Activated CD8-positive, alpha-beta memory T cell treated with anti-CD3 and anti-CD28 coated beads for 4 hours (primary cell): ENCODE measurements at regions not wholly inside any gene's neighbourhood (a gene's known extent, or its start where the extent isn't known, plus 50 kb on each side); places are given as distances from the start of the nearest gene placed in this dataset.

ENCODE experiments used
- DNase-seq, 2 donors: peaks; one replicate each; pipeline ENCODE4 v3.0.0-alpha.2; 2020; ENCODE audit warnings: low read depth in 2 of 2

DNA sequence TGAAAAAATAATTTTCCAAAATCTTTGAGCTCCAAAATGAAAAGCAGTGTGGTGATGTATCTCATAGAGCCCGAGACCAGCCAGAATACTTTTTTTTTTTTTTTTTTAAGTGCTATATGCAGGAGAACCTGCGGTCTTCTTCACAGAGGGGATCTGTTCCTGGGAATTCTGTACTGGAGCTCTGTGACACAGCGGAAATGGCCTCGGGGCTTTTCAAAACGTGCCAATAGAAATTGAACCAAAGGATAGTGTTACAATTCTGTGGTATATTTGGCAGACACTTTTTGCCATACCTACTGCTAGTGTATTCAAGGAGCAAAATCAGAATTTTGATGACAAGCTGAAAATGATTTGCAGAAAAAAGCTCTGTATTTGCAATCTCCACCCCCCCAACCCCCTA is 1429.3 kb upstream of the LRRTM3 start:
- no peak for DNase-seq

DNA sequence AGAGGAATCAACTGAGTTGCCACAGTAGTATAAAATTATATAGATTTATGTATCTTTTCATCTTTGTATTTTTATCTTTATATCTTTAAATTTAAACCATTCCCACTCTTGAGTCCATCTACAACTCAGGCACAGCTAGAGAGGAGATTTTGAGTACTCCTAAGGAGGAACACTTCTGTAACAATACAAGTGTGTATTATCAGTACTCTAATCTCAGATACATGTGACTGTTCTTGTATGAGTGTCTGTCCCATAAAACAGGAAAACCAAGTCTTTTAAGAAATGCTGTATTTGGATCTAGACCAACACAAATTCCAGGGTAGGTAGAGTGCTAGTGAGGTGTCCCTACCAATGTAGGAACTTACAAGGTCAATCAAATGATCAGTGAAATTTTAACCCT is 1428.0 kb upstream of the LRRTM3 start:
- no peak for DNase-seq

DNA sequence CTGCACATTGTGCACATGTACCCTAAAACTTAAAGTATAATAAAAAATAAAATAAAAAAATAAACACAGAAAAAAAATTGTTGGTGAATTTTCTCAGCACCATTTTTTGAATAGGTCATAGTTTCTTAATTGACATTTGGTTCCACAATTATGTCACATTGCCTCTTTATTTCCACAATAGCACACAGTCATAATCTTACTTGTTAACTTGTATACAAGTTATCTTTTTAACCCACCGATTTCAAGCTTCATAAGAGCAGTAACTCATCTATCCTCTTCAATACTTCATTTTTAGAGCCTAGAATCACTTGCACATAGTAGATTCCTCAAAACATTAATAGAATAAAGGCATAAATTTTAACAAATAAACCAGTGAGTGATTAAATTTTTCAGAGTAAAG is 1425.1 kb upstream of the LRRTM3 start:
- DNase-seq, result no peak

DNA sequence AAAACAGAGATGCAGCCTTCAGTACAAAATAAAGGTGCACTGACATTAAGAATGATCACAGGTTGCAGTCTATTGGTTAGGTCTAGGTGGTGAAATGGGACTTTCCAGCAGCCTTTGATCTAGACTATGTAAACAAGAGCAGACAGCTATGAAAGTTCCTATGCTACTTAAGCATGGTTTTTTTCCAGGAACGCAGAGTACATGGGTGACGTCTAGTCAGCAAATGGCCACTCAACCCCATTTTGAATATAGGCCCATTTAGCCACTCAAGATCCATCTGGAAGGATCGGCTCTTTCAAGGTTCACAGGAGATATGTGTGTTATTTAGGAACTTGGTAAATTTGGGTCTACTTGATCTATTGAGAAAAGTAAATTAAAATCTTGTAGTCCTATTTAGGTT is 1424.6 kb upstream of the LRRTM3 start:
- DNase-seq, result no peak

DNA sequence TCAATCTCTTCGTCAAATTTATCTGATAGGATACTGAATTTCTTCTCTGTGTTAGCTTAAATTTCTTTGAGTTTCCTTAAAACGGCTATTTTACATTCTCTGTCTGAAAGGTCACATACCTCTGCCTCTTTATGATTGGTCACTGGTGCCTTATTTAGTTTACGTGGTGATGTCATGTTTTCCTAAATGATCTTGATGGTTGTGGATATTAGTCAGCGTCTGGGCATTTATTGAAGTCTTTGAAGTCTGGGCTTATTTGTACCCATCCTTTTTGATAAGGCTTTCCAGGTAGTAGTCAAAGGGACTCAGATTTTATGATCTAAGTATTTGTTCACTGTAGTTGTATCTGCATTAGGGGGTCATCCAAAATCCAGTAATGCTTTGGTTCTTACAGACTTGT is 1407.5 kb upstream of the LRRTM3 start:
- DNase-seq, result no peak

DNA sequence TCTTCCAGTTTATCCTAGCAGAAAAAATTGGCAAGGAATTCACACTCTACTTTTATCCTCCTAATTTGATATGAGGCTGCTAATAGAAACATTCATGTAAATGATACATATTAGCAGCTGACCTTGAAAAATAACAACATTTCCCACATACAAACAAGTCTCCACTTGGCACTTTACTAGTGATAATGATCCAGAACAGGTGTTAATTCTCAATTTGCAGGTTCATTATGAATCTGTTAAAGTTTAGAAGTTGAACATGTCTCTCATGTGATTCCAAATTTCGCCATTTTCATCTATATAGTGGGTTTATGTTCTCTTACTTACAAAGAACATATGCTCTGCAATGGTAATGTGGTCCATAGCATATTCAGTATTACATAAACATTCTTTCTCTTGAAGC is 1396.8 kb upstream of the LRRTM3 start:
- no peak for DNase-seq

DNA sequence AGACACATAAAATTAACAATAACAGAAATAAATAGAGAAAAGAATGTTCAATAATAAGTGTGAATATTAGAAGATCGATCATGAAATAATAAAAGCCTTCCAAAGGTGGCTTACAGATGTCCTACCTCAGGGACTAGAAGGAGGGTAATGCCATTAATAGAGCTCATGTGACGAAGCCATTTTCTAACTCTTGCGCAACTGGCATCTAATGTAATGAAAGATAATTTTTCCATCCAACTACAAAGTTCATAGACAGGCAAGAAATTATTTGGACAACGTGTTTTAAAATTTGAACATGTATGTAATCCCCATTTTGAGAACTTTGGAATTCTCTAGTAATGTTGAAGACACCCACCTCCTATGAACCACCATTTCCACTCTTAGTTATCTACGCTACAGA is 1394.3 kb upstream of the LRRTM3 start:
- DNase-seq, result no peak

DNA sequence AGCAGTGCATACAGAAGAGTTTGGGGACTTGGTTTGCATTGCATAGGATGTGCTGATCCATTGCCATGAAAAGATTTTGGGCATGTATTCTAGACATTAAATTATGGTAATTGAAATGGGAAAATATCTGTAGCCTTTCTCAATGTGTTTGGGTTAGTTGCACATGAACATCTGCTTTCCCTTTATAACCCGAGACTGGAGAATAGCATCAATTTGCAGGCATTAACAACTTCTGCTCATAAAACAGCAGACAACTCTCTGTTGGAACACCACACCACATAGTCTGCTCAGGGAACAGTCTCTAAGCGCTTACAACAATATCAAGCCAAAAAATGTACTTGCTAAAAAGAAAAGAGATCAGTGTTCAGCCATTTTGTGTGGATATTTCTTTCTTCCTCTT is 1391.1 kb upstream of the LRRTM3 start:
- no peak for DNase-seq

DNA sequence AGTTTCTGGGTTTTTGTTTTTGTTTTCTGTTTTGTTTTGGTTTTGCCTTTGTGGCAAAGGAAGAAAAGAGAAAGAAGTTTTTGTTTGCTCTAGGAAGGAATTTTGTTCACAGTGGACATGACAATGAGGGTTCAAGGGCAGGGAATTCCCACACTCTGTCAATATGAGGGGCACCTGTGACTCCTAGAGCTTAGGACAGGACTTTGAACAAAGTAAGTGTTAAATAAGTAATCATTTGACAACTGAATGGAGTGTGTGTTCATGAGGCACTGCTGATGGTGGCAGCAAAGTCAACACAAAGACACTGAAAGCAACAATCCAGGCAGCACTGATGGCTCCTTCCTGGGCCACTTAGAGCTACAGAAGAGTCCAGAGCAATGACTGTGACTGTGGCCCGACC is 1381.1 kb upstream of the LRRTM3 start:
- DNase-seq, result no peak

DNA sequence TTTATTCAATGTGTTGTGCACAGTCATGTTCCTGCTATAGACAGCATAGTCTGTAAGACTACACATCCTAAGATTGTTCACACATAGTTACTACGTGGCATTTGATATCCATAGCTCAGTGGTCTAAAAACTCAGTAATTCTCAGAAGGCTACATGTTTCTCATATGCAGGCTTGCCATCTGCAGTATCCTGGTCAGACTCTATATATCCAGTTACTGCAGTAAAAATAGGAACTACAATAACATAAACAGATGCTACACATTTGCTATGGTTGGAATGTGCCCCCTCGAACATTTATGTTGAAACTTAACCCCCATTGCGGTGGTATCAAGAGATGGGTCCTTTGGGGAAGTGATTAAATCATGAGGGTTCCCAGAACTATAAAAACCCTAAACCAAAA is 1377.8 kb upstream of the LRRTM3 start:
- DNase-seq, result no peak

DNA sequence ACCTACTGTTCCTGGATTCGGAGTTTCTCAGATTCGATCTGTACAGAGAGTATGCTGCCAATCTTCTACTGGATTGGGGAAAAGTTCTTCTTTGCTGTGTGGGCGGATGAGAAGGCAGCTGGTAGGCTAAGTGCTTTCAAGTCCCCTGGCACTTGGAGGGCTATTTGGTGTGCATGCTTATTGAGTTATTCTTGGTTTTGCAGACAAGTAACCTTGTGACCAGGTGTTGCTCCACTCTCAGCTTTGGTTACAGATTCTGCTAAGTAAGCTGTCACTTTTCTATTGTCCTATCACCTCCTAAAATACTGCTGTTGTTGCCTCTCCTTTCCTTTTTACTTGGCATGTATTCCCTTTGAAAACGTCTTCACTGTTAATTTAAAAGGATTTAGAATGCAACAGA is 1375.1 kb upstream of the LRRTM3 start:
- DNase-seq, result no peak

DNA sequence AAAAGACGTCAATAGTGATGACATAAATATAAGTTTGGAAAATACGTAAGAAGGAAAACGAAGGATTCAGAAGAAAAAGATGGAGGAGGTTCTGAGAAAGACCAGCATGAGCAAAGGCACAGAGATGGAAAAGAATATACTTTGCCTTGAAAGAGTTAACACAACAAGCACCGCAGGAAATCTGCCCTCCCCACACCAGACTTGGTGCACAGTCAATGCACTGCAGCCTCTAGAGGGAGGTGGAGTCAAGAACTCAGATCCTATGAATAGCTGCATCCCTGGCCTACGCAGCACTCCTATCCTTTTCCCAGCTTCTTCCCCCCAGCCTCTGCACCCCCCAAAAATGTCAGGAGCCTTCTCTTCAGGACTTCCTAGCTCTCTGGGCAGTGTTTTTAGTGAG is 1370.6 kb upstream of the LRRTM3 start:
- no peak for DNase-seq

DNA sequence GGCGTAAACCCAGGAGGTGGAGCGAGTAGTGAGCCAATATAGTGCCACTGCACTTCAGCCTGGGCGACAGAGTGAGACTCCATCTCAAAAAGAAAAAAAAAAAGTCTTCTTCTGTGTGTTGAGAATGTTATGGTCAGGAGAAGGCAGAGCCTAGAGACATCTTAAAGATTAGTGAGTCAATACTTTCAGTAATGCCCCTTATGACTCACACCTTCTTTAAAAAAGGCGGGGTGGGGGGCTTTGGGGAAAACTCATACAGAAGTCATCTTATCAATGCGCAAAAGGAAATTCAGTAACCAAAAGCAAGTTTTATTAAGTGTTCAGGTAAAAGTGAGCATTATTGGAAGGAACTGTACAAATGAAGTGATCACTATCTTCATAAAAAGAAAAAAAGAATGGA is 1369.8 kb upstream of the LRRTM3 start:
- DNase-seq, result no peak

DNA sequence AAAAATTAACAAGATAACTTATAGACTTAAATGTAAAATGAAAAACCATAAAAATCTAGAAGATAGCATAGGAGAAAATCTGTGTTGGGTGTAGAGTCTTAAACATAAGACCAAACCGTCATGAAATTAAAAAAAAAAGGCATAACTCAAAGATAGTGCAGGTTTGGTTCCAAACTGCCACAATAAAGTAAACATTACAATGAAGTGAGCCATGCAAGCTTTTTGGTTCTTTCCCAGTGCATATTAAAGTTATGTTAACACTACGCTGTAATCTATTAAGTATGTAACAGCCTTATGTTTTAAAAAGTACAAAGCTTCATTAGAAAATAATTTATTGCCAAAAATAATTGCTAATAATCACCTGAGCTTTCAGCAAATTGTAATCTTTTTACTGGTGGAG is 1366.5 kb upstream of the LRRTM3 start:
- no peak for DNase-seq

DNA sequence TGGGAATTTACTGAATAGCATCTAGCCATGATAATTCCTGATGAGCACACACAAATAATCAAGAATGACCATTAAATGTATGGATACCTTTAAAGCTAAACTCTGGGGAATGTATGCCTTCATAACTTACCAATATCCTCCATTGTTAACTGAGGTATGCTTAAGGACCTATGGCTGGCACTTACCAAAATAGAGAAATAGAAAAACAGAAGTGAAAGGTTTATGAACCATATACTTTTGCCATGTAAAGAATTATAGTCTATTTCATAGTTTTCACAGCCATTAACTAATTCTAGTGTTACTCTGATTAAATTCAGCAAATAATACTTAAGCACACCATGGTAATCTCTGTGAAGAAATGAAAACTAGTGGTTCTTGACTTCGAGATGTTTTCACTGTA is 1360.6 kb upstream of the LRRTM3 start:
- DNase-seq, result no peak

DNA sequence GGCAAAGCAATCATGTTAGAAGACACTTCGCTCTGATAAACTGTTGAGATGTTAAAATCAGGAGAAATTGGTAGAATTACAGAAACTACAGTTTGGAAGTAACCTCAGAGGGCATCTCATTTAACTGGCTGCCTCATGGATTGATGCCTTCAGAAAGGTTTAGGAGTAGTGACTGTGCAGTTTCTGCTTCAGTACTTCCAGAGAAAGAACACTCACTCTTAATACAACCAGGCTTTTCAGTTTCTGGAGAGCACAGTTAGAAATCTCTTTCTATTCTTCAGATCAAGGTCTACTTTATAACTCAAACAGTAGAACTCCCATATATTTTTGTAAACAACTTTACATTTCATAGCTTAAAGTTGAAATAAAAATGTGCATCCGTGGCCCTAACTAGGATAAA is 1358.9 kb upstream of the LRRTM3 start:
- DNase-seq, result no peak

DNA sequence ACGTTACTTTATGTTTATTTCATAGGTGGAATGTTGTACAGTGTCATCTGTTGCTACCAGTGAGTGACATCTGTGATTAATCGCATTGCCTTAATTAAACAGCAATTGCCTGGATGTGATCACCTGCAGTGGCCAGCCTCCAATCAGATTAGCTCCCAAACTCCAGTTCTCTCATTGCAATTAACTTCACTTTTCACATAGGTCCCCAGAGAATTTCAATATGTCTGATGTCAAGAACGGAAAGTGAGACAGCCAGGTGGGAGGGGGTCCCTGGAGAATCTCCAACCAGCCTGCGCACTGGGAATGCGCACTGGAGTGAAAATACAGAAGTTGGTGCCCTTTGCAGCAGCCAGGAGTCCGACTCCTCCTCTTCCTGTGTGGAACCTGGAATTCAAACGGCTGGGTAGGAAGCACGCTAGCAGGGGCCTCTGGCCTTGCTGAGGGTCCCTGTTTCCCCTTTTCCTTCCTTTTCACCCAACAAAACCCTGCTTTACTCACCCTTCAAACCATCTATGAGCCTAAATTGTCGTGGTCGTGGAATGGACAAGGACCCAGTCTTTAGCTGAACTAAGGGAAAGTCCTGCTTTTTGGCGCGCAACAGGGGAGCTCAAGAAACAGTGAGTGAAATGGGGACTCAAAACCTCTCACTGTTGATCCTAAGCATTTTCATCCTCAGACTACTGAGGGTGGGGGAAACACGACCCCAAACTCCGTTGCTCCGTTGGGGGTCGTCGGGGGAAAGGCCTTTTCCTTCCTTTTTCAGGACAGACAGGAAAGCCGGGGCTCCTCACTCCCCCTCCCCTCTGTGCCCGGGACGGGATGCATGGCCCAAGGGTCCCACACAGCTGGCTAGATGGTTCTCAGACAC is 1355.5 kb upstream of the LRRTM3 start:
- DNase-seq, result no peak

DNA sequence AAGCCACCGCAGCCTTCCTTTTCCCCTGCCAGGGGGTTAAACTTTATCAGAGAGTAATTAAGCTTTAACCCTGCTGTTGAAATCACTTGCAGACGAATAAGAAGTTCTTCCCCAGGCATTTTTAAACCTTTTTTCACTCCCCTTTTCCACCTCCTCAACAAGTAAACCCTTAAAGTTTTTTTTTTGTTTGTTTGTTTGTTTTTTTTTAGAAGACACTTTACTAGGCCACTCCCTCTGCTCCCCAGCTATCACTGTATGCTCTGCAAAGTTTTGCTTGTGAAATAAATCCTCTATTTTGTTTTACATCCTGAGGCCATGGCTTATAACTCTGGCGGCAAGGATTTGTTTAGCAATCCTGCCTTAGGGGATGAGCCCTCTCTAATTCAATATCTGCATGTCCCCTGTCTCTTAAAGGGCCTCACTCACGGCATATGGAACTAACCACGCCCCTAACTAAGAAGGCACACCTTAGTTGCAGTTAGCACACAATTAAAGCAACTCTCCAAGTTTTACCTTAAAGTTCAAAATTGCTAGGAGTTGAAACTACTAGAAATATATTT is 1354.7 kb upstream of the LRRTM3 start:
- DNase-seq, result no peak

DNA sequence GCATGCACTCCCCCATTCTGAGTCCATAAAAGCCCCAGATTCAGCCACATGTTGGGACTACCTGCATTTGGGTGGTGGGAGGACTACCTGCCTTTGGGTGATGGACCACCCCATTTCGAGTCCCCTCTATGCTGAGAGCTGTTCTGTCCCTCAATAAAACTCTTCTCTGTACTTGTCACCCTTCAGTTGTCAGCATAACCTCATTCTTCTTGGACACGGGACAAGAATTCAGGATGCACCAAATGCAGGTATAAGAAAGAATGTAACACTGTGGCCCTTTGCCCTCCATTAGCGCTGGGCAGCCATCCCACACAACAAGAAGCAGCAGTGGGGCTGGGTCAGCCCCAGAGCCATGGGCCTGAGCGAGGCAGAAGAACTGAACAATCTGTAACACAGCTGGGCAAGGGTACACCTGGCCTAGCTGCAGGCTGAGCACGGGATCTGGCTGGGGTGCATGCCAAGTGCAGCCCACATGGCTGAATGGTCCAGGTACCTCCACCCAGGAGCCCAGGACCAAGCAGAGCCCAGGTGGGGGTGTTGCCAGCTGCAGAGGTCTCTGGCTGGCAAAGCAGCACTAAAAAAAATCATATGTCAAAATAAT is 1344.3 kb upstream of the LRRTM3 start:
- no peak for DNase-seq

DNA sequence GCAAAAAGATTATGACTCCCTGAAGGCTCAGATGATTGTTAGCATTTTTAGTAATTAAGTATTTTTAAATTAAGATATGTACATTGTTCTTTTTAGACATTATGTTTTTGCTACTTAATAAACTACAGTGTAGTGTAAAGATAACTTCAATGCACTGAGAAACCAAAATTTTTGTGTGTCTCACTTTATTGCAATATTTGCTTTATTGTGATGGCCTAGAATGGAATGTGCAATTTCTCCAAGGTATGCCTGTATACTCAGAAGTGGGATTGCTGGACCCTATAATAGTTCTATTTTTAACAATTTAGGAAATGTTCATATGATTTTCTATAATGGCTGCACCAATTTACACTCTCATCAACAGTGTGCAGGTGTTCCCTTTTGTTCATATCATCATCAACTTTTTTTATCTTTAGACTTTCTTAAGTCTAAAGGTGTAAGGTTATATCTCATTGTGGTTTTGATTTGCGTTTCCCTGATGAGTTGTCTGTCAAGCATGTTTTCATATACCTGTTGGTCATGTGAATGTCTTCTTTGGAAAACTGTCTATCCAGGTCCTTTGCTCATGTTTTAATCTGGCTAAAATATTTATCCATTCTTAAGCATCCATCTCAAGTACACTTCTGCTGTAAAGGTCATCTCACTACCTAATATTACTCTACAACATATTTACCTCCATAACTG is 1323.5 kb upstream of the LRRTM3 start:
- DNase-seq, result no peak

DNA sequence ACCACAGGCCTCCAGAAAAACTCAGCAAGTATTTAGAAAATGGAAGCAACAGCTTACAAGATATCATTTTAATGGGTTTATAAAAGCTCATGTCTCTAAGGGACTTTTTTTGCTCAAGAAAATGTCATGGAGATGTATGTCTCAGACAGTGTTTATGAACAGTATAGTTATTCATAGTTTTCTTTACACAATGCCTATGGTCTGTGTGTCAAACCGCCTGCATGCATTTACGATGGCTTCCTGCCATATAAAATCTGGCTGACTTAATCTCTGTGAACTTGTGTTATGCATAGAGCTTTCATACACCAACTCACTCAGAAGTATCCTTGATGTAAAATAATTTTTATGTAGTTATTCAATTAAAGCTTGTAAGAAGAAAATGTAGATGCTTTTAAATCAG is 1314.2 kb upstream of the LRRTM3 start:
- no peak for DNase-seq

DNA sequence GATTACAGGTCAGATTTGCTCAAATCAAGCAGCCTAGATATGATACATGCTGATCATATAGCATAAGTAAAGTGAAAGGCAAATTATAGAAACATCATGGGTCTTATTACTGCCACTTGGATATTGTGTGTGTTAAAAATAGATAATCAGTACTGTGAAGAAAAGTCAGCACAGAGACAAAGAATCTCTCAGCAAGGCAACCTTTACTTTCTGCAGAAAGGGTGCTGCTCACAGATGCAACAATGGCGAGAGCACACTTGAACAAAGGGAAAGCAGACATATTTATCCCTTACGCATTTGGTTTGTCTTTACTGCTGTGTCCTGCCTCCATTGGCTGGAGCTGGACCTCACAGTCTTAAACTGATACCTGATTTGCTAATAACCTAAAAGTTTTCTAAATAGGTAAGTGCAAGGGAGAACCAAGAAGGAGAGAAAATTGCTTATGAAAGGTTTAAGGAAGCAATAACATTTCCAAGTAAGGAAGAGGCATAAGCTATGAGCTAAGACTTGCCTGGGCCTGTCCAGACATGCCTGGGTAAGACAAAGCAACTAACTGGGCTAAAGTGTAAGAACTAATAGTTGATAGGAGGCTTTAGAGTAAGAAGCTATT is 1310.8 kb upstream of the LRRTM3 start:
- DNase-seq, result no peak
